HG02763 (cell line): ENCODE measurements at regions not wholly inside any gene's neighbourhood (a gene's known extent, or its start where the extent isn't known, plus 50 kb on each side); places are given as distances from the start of the nearest gene placed in this dataset.

Experiments used
- ATAC-seq: cut with Tn5 transposase; IDR thresholded peaks from one replicate; pipeline ENCODE4 v1.9.1; 2021; ENCODE audit warnings: mild to moderate bottlenecking, moderate library complexity; ENCODE audit not compliant: unreplicated experiment

GRCh38 chr2:18467749-18468360, 92.6 kb downstream of the RDH14 start:
- no peak for ATAC-seq

- no peak for ATAC-seq
These were observed 94.5 kb downstream of the RDH14 start for GRCh38 chr2:18465979-18466378.

DNA sequence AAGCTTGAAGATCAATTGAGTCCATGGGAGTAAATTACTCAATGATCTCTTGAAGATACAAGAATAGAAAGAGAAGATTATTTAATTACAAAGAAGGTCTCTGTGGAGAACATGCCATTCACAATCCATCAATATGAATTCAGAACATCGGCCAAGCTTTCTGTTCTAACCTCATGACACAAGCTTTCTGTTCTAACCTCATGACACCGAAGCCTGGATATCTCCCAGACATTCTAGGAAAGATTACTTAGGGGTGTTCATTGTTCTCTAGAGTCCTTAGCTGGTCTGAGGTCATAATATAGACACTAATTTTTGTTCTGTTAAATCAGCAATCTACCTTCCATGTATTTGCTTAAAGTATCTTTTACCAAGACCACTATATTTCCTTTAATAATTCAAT, 95.5 kb downstream of the RDH14 start:
- no peak for ATAC-seq

DNA sequence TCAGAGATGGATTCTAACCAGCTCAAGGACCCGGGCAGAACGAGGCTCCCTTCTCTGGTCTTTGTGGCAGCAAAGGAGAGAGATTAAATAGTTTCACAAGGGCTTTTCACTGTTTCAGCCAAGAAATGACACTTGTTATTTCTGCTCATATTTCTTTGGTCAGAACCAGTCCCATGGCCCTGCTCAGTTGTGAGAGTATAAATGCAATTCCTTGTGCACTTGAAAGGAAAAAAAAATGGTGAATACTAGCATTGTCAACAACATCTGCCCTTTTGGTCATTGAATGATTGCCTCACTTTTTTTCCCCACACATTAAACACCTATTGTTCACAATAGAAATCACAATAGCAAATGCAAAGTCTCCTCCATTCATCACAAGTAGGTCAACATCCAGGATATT, 104.4 kb downstream of the RDH14 start:
- ATAC-seq, result no peak

- no peak for ATAC-seq
These were observed 105.1 kb downstream of the RDH14 start for GRCh38 chr2:18455236-18455862.

- ATAC-seq, result no peak
These were observed 105.7 kb downstream of the RDH14 start for GRCh38 chr2:18454692-18455235.

DNA sequence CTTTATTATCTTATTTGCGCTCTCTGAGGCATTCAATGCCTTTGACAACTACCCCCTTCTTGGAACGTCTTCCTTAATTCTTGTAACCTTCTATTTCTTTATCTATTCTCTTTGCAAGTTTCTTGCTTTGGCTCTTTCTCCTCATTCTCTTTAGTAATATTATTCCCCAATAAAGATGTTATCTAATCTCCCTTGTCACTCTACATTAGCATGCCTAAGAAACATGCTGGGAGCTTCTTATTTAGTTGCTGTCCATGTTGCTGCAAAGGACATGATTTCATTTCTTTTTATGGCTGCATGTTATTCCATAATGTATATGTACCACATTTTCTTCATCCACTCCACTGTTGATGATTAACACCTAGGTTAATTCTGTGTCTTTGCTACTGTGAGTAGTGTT, 113.7 kb downstream of the RDH14 start:
- no peak for ATAC-seq

- ATAC-seq, result no peak
These were observed 114.8 kb downstream of the RDH14 start for GRCh38 chr2:18445433-18446320.

- ATAC-seq, result no peak
These were observed 115.6 kb downstream of the RDH14 start for GRCh38 chr2:18444806-18445205.

DNA sequence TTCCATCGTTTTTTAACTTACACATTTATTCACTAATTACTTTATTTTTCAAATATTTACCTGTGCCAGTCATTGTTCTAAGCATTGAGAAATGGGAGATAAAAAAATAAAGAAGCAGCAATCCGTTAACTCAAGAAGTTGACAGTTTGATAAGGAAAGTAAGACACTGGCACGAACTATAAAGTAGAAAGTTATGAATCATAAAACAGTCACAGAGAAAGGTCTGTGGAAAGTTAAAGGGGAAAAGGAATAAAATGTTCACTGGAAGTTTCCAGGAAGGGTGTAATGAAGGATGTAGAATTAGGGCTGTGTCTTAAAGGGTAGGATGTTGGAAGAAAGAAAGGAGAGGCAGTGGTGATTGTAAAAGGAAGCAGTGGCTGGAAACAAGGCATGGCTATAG, 118.9 kb downstream of the RDH14 start:
- no peak for ATAC-seq

DNA sequence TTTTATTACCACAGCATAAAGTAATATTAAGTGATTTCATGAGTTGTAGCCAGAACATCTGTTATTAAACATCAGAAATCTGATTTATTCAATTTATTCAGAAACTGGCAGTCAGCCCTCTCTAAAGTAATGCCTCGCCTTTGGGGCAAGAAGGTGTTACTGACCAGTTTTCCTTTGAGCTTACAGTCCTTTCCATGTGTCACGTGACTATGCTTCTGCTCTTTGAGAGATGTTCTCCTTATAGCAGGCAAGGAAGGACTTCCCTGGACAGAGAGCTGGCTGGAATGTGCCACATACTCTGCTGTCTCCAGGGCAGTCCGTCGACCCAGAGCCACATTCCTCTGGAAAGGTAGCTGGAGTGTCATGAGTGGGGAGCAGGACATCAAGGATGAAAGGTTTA, 119.7 kb downstream of the RDH14 start:
- ATAC-seq, result no peak

DNA sequence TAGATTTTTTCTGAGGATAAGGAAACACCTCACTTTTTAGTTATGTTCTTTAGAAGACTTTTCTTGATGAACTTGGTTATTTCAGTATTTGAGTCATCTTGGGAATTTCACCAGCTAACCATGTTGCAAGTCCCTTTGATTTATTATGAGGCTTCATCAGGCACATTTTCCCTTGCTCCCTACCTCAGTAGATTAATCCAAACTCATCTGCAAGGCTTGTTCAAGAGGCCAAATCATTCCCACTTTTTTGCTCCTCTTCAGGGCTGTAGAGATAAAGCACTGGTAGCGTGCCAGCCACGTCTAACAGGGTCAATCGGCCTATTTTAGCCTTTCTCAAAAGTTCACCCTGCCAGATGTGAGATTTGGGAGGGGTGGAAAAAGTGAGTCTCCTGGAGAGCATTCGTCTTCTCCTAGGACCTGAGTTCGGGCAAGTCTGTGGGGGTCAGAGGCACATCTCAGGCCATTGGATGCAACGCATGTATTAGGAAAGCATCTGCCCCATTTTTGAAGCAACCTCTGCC, 120.3 kb downstream of the RDH14 start:
- no peak for ATAC-seq

DNA sequence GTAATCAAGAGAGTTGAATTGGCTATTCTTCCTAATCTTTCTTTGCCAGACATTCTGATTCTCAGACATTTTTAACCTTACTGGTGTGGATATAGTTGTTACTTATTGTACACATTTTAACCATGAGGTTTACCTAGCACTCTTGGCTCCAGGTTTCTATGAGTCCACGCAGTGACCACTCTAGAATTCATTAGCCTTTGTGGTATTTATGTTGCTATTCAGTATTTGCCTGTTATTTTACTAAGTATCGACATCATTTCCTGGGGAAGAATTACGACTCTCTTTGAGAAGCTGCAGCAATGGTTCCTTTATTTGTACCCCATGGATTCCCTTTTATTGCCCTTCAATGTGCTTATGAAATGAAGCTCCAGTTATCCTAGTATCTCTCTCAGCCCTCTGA, 120.7 kb downstream of the RDH14 start:
- ATAC-seq, result no peak

- ATAC-seq, result no peak
These were observed 122.5 kb downstream of the RDH14 start for GRCh38 chr2:18437909-18438308.

- no peak for ATAC-seq
These were observed 123.9 kb downstream of the RDH14 start for GRCh38 chr2:18436503-18437005.

- no peak for ATAC-seq
These were observed 124.9 kb downstream of the RDH14 start for GRCh38 chr2:18435426-18436037.

GRCh38 chr2:18433872-18434271, 126.6 kb downstream of the RDH14 start:
- ATAC-seq, result no peak

DNA sequence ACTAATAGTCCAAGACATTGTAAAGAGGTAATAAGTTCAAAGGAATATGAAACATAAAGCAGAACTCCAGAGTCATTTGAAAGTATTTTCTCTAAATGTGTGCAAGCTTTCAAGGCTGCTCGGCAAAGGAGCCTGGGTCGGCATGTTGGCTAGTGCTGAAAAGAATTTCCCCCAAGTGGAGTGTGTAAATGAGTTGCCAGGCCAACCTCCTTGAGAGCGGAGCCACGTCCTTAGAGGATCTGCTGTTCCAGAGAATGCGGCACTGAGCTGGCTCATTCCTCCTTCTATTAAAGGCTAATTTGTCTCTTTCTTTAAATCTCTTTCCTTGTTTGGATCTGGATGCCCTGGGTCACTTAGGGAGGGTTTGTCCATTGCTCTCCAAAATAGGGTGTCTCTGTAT, 127.5 kb downstream of the RDH14 start:
- no peak for ATAC-seq

DNA sequence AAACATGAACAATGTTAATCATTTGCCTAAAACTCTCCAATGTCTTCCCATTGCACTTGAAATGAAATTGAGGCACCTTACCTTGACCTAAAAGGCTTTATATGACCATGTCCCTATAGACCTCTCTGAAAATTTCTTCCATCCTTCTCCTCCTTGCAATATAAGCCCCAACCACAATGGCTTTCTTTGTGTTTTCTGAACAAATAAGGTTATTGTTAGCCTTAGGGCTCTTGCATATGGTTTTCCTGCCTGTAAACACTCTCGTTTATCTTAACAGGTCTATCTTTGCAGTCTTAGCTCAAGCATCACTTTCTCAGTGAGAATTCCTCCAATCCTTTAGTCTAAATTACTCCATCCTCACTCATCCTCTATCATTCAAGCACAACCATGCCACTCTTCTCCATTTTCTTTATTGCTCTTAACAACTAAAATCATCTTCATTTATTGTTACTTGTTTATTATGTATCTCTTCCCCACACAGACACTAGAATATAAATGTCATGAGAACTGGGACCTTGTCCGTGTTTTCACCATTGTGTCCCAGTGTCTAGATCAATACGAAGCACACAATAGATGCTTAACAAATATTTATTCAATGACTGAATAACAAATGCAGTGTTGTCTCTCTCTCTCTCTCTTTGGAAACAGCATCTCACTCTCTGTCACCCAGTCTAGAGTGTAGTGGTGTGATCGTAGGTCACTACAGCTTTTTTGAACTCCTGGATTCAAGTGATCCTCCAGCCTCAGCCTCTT, 129.3 kb downstream of the RDH14 start:
- ATAC-seq, result no peak

- no peak for ATAC-seq
These were observed 131.9 kb downstream of the RDH14 start for GRCh38 chr2:18428516-18428915.
